ENCODE measurements at regions not wholly inside any gene's neighbourhood (a gene's known extent, or its start where the extent isn't known, plus 50 kb on each side); places are given as distances from the start of the nearest gene placed in this dataset.

- TF ChIP-seq POLR2AphosphoS5 (IDR thresholded peaks at IDR 0.05; ENCODE audit: low read depth, low read length) = no peak
- no peak for TF ChIP-seq TAF1 (IDR thresholded peaks at IDR 0.05; ENCODE audit: borderline replicate concordance, low read depth, low read length)
- no peak for TF ChIP-seq POLR2A (IDR thresholded peaks at IDR 0.05; ENCODE audit: low read depth, low read length)
- FAIRE-seq = no peak
- DNase-seq (ENCODE audit: insufficient read length) = no peak
Observed at GRCh38 chr16:5670198-5670597, 572.6 kb upstream of the EEF2KMT start.

- no peak for FAIRE-seq
- no peak for DNase-seq (ENCODE audit: insufficient read length)
Observed at GRCh38 chr16:5668553-5668952, 571.0 kb upstream of the EEF2KMT start.

GRCh38 chr16:5665834-5666233 is 568.2 kb upstream of the EEF2KMT start:
- TF ChIP-seq POLR2A (IDR thresholded peaks at IDR 0.05; ENCODE audit: low read depth, low read length) = no peak
- no peak for TF ChIP-seq TAF1 (IDR thresholded peaks at IDR 0.05; ENCODE audit: borderline replicate concordance, low read depth, low read length)
- no peak for TF ChIP-seq POLR2AphosphoS5 (IDR thresholded peaks at IDR 0.05; ENCODE audit: low read depth, low read length)
- DNase-seq (ENCODE audit: insufficient read length) (no peak), FAIRE-seq (no peak)

More at GRCh38 chr16:5668553-5668952, 571.0 kb upstream of the EEF2KMT start:
- TF ChIP-seq POLR2AphosphoS5 (IDR thresholded peaks at IDR 0.05; ENCODE audit: low read depth, low read length) (no peak), TAF1 (IDR thresholded peaks at IDR 0.05; ENCODE audit: borderline replicate concordance, low read depth, low read length) (no peak), POLR2A (IDR thresholded peaks at IDR 0.05; ENCODE audit: low read depth, low read length) (no peak)

GRCh38 chr16:5653789-5654188 is 556.2 kb upstream of the EEF2KMT start:
- no peak for FAIRE-seq
- TF ChIP-seq POLR2A (IDR thresholded peaks at IDR 0.05; ENCODE audit: low read depth, low read length) = no peak
- TF ChIP-seq POLR2AphosphoS5 (IDR thresholded peaks at IDR 0.05; ENCODE audit: low read depth, low read length) = no peak
- TF ChIP-seq TAF1 (IDR thresholded peaks at IDR 0.05; ENCODE audit: borderline replicate concordance, low read depth, low read length) = no peak
- DNase-seq (ENCODE audit: insufficient read length) = no peak

- no peak for DNase-seq (ENCODE audit: insufficient read length)
- FAIRE-seq = no peak
Observed at GRCh38 chr16:5653041-5653440, 555.4 kb upstream of the EEF2KMT start.

GRCh38 chr16:5649762-5650743 is 552.5 kb upstream of the EEF2KMT start:
- FAIRE-seq = no peak
- no peak for DNase-seq (ENCODE audit: insufficient read length)
- no peak for TF ChIP-seq POLR2A (IDR thresholded peaks at IDR 0.05; ENCODE audit: low read depth, low read length)
- no peak for TF ChIP-seq TAF1 (IDR thresholded peaks at IDR 0.05; ENCODE audit: borderline replicate concordance, low read depth, low read length)
- no peak for TF ChIP-seq POLR2AphosphoS5 (IDR thresholded peaks at IDR 0.05; ENCODE audit: low read depth, low read length)

More at GRCh38 chr16:5653041-5653440, 555.4 kb upstream of the EEF2KMT start:
- TF ChIP-seq TAF1 (IDR thresholded peaks at IDR 0.05; ENCODE audit: borderline replicate concordance, low read depth, low read length) = no peak
- no peak for TF ChIP-seq POLR2AphosphoS5 (IDR thresholded peaks at IDR 0.05; ENCODE audit: low read depth, low read length)
- TF ChIP-seq POLR2A (IDR thresholded peaks at IDR 0.05; ENCODE audit: low read depth, low read length) = no peak

- no peak for DNase-seq (ENCODE audit: insufficient read length)
- FAIRE-seq = no peak
- TF ChIP-seq TAF1 (IDR thresholded peaks at IDR 0.05; ENCODE audit: borderline replicate concordance, low read depth, low read length) (no peak), POLR2A (IDR thresholded peaks at IDR 0.05; ENCODE audit: low read depth, low read length) (no peak), POLR2AphosphoS5 (IDR thresholded peaks at IDR 0.05; ENCODE audit: low read depth, low read length) (no peak)
Observed at GRCh38 chr16:5647051-5647450, 549.5 kb upstream of the EEF2KMT start.

- TF ChIP-seq POLR2A (IDR thresholded peaks at IDR 0.05; ENCODE audit: low read depth, low read length) (no peak), TAF1 (IDR thresholded peaks at IDR 0.05; ENCODE audit: borderline replicate concordance, low read depth, low read length) (no peak), POLR2AphosphoS5 (IDR thresholded peaks at IDR 0.05; ENCODE audit: low read depth, low read length) (no peak)
- FAIRE-seq (no peak), DNase-seq (ENCODE audit: insufficient read length) (no peak)
Observed at GRCh38 chr16:5643855-5644531, 546.4 kb upstream of the EEF2KMT start.

- FAIRE-seq (no peak), DNase-seq (ENCODE audit: insufficient read length) (no peak)
- TF ChIP-seq TAF1 (IDR thresholded peaks at IDR 0.05; ENCODE audit: borderline replicate concordance, low read depth, low read length) (no peak), POLR2A (IDR thresholded peaks at IDR 0.05; ENCODE audit: low read depth, low read length) (no peak), POLR2AphosphoS5 (IDR thresholded peaks at IDR 0.05; ENCODE audit: low read depth, low read length) (no peak)
Observed at GRCh38 chr16:5642436-5642835, 544.8 kb upstream of the EEF2KMT start.

- TF ChIP-seq POLR2A (IDR thresholded peaks at IDR 0.05; ENCODE audit: low read depth, low read length) = no peak
- TF ChIP-seq POLR2AphosphoS5 (IDR thresholded peaks at IDR 0.05; ENCODE audit: low read depth, low read length) = no peak
- TF ChIP-seq TAF1 (IDR thresholded peaks at IDR 0.05; ENCODE audit: borderline replicate concordance, low read depth, low read length) = no peak
- FAIRE-seq (no peak), DNase-seq (ENCODE audit: insufficient read length) (no peak)
Observed at GRCh38 chr16:5642011-5642410, 544.4 kb upstream of the EEF2KMT start.

GRCh38 chr16:5640883-5641282 is 543.3 kb upstream of the EEF2KMT start:
- TF ChIP-seq POLR2AphosphoS5 (IDR thresholded peaks at IDR 0.05; ENCODE audit: low read depth, low read length) (no peak), POLR2A (IDR thresholded peaks at IDR 0.05; ENCODE audit: low read depth, low read length) (no peak), TAF1 (IDR thresholded peaks at IDR 0.05; ENCODE audit: borderline replicate concordance, low read depth, low read length) (no peak)
- DNase-seq (ENCODE audit: insufficient read length) = no peak
- FAIRE-seq = no peak

Measured in GM12892 (cell line).